ENCODE measurements at regions not wholly inside any gene's neighbourhood (a gene's known extent, or its start where the extent isn't known, plus 50 kb on each side); places are given as distances from the start of the nearest gene placed in this dataset.

GRCh38 chr5:68161156-68161555, 54.4 kb upstream of the PIK3R1 start:
- no peak overlapping the region for H3K27ac ChIP-seq (ENCODE audit: low read depth in 2 of 2, low read length in 1 of 2)
- no peak overlapping the region for H3K4me3 ChIP-seq (ENCODE audit: low read depth in 1 of 2, low read length in 2 of 2)
- WGBS, 2 donors: 63 to 66% methylated on average over 3 of the region's 3 CpGs
- H3K27me3 ChIP-seq (ENCODE audit: control insufficient read depth in 1 of 2, insufficient read depth in 2 of 2, low read length in 2 of 2): no peaks in the 10 kb centered on the region
- H3K4me1 ChIP-seq (ENCODE audit: control insufficient read depth in 2 of 2, insufficient read depth in 2 of 2, low read length in 1 of 2): no peaks in the 10 kb centered on the region
- H3K9me3 ChIP-seq (ENCODE audit: control insufficient read depth in 2 of 2, insufficient read depth in 1 of 2, low read depth in 1 of 2, low read length in 1 of 2): no peaks in the 10 kb centered on the region
- H3K36me3 ChIP-seq (ENCODE audit: control insufficient read depth in 2 of 2, insufficient read depth in 2 of 2, low read length in 1 of 2): no peaks in the 10 kb centered on the region

- no peak overlapping the region for H3K4me3 ChIP-seq (ENCODE audit: low read depth in 1 of 2, low read length in 2 of 2)
- no peak overlapping the region for H3K27ac ChIP-seq (ENCODE audit: low read depth in 2 of 2, low read length in 1 of 2)
- H3K9me3 ChIP-seq (ENCODE audit: control insufficient read depth in 2 of 2, insufficient read depth in 1 of 2, low read depth in 1 of 2, low read length in 1 of 2): no peaks in the 10 kb centered on the region
- H3K4me1 ChIP-seq (ENCODE audit: control insufficient read depth in 2 of 2, insufficient read depth in 2 of 2, low read length in 1 of 2): no peaks in the 10 kb centered on the region
- H3K36me3 ChIP-seq (ENCODE audit: control insufficient read depth in 2 of 2, insufficient read depth in 2 of 2, low read length in 1 of 2): no peaks in the 10 kb centered on the region
- no peaks in the 10 kb centered on the region for H3K27me3 ChIP-seq (ENCODE audit: control insufficient read depth in 1 of 2, insufficient read depth in 2 of 2, low read length in 2 of 2)
- 87 to 90% methylated on average over 14 of the region's 14 CpGs for WGBS, 2 donors
These were observed 56.2 kb upstream of the PIK3R1 start for GRCh38 chr5:68159224-68159951.

GRCh38 chr5:68155940-68156339, 59.6 kb upstream of the PIK3R1 start:
- Histone ChIP-seq H3K9me3 (ENCODE audit: control insufficient read depth in 2 of 2, insufficient read depth in 1 of 2, low read depth in 1 of 2, low read length in 1 of 2) (no peaks in the 10 kb centered on the region), H3K4me1 (ENCODE audit: control insufficient read depth in 2 of 2, insufficient read depth in 2 of 2, low read length in 1 of 2) (no peaks in the 10 kb centered on the region), H3K27me3 (ENCODE audit: control insufficient read depth in 1 of 2, insufficient read depth in 2 of 2, low read length in 2 of 2) (no peaks in the 10 kb centered on the region), H3K27ac (ENCODE audit: low read depth in 2 of 2, low read length in 1 of 2) (no peak overlapping the region), H3K36me3 (ENCODE audit: control insufficient read depth in 2 of 2, insufficient read depth in 2 of 2, low read length in 1 of 2) (no peaks in the 10 kb centered on the region), H3K4me3 (ENCODE audit: low read depth in 1 of 2, low read length in 2 of 2) (no peak overlapping the region)
- WGBS, 2 donors: 89 to 97% methylated on average over 6 of the region's 6 CpGs

- H3K4me3 ChIP-seq (ENCODE audit: low read depth in 1 of 2, low read length in 2 of 2): no peak overlapping the region
- no peaks in the 10 kb centered on the region for H3K27me3 ChIP-seq (ENCODE audit: control insufficient read depth in 1 of 2, insufficient read depth in 2 of 2, low read length in 2 of 2)
- H3K4me1 ChIP-seq (ENCODE audit: control insufficient read depth in 2 of 2, insufficient read depth in 2 of 2, low read length in 1 of 2): no peaks in the 10 kb centered on the region
- no peaks in the 10 kb centered on the region for H3K36me3 ChIP-seq (ENCODE audit: control insufficient read depth in 2 of 2, insufficient read depth in 2 of 2, low read length in 1 of 2)
- H3K27ac ChIP-seq (ENCODE audit: low read depth in 2 of 2, low read length in 1 of 2): no peak overlapping the region
- no peaks in the 10 kb centered on the region for H3K9me3 ChIP-seq (ENCODE audit: control insufficient read depth in 2 of 2, insufficient read depth in 1 of 2, low read depth in 1 of 2, low read length in 1 of 2)
- 81 to 90% methylated on average over 9 of the region's 9 CpGs for WGBS, 2 donors
These were observed 61.3 kb upstream of the PIK3R1 start for GRCh38 chr5:68154119-68154857.

DNA sequence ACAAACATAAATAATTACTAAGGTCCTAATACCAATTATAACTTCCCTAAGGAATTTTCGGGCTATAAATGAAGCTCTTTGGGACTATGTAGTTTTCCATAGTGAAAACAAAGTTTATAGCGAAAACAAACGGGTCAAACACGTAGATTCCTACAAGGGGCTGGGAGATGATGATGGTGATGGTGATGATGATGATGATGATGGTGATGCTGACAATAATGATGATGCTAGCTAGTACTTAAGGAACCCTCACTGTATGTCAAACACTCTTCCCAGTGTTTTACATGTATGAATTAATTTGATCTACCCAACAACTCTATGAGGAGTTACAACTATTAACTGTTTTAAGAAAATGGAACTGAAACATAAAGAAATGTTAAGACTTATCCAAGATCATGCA, 63.7 kb upstream of the PIK3R1 start:
- WGBS, 2 donors: 87 to 97% methylated on average over 4 of the region's 4 CpGs
- no peak overlapping the region for H3K4me3 ChIP-seq (ENCODE audit: low read depth in 1 of 2, low read length in 2 of 2)
- no peaks in the 10 kb centered on the region for H3K27me3 ChIP-seq (ENCODE audit: control insufficient read depth in 1 of 2, insufficient read depth in 2 of 2, low read length in 2 of 2)
- H3K9me3 ChIP-seq (ENCODE audit: control insufficient read depth in 2 of 2, insufficient read depth in 1 of 2, low read depth in 1 of 2, low read length in 1 of 2): no peaks in the 10 kb centered on the region
- no peak overlapping the region for H3K27ac ChIP-seq (ENCODE audit: low read depth in 2 of 2, low read length in 1 of 2)
- H3K36me3 ChIP-seq (ENCODE audit: control insufficient read depth in 2 of 2, insufficient read depth in 2 of 2, low read length in 1 of 2): no peaks in the 10 kb centered on the region
- no peaks in the 10 kb centered on the region for H3K4me1 ChIP-seq (ENCODE audit: control insufficient read depth in 2 of 2, insufficient read depth in 2 of 2, low read length in 1 of 2)

DNA sequence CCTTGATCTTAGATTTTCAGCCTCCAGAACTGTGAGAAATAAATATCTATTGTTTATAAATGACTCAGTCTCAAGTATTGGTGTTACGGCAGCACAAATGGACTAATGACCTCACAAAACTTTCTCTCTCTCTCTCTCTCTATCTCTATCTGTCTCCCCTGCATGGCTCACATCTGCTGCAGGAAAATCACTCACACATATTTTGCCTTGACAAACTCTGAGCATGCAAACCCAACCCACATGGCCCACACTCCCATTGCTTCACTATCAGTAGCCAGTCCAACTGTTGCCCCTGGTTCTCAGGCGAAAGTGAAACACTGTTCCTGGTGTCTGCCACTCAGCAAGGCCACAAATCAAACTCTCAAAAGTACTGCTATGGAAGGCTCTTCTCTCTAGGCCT, 66.4 kb upstream of the PIK3R1 start:
- no peak overlapping the region for H3K27ac ChIP-seq (ENCODE audit: low read depth in 2 of 2, low read length in 1 of 2)
- H3K4me3 ChIP-seq (ENCODE audit: low read depth in 1 of 2, low read length in 2 of 2): no peak overlapping the region
- H3K27me3 ChIP-seq (ENCODE audit: control insufficient read depth in 1 of 2, insufficient read depth in 2 of 2, low read length in 2 of 2): no peaks in the 10 kb centered on the region
- no peaks in the 10 kb centered on the region for H3K9me3 ChIP-seq (ENCODE audit: control insufficient read depth in 2 of 2, insufficient read depth in 1 of 2, low read depth in 1 of 2, low read length in 1 of 2)
- 79 to 88% methylated on average over 2 of the region's 2 CpGs for WGBS, 2 donors
- no peaks in the 10 kb centered on the region for H3K36me3 ChIP-seq (ENCODE audit: control insufficient read depth in 2 of 2, insufficient read depth in 2 of 2, low read length in 1 of 2)
- H3K4me1 ChIP-seq (ENCODE audit: control insufficient read depth in 2 of 2, insufficient read depth in 2 of 2, low read length in 1 of 2): no peaks in the 10 kb centered on the region

GRCh38 chr5:68148096-68148495, 67.5 kb upstream of the PIK3R1 start:
- WGBS, 2 donors: 66 to 78% methylated on average over 3 of the region's 3 CpGs

DNA sequence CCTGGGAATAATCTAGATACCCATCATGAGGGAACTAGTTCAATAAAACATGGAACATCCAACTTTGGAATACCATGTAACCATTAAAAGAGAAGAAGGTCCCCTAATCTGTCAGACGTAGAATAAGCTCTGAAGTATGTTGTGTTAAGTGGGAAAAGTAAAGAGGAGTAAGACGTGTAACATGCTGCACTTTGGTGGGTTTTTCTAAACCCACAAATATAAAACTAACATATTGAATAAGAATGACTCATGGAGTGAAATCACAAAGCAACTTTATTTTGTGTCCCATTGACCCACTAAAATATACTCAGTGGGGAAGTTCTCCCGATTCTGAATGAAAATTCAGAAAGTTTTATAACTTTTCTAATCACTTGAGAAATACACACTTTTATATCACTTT, 67.9 kb upstream of the PIK3R1 start:
- Histone ChIP-seq H3K4me1 (ENCODE audit: control insufficient read depth in 2 of 2, insufficient read depth in 2 of 2, low read length in 1 of 2) (no peaks in the 10 kb centered on the region), H3K27me3 (ENCODE audit: control insufficient read depth in 1 of 2, insufficient read depth in 2 of 2, low read length in 2 of 2) (no peaks in the 10 kb centered on the region), H3K4me3 (ENCODE audit: low read depth in 1 of 2, low read length in 2 of 2) (no peak overlapping the region), H3K27ac (ENCODE audit: low read depth in 2 of 2, low read length in 1 of 2) (no peak overlapping the region), H3K36me3 (ENCODE audit: control insufficient read depth in 2 of 2, insufficient read depth in 2 of 2, low read length in 1 of 2) (no peaks in the 10 kb centered on the region), H3K9me3 (ENCODE audit: control insufficient read depth in 2 of 2, insufficient read depth in 1 of 2, low read depth in 1 of 2, low read length in 1 of 2) (no peaks in the 10 kb centered on the region)
- WGBS, 2 donors: 69 to 81% methylated on average over 3 of the region's 3 CpGs

More at GRCh38 chr5:68148096-68148495, 67.5 kb upstream of the PIK3R1 start:
- H3K9me3 ChIP-seq (ENCODE audit: control insufficient read depth in 2 of 2, insufficient read depth in 1 of 2, low read depth in 1 of 2, low read length in 1 of 2): no peaks in the 10 kb centered on the region
- no peak overlapping the region for H3K27ac ChIP-seq (ENCODE audit: low read depth in 2 of 2, low read length in 1 of 2)
- H3K27me3 ChIP-seq (ENCODE audit: control insufficient read depth in 1 of 2, insufficient read depth in 2 of 2, low read length in 2 of 2): no peaks in the 10 kb centered on the region
- H3K36me3 ChIP-seq (ENCODE audit: control insufficient read depth in 2 of 2, insufficient read depth in 2 of 2, low read length in 1 of 2): no peaks in the 10 kb centered on the region
- H3K4me1 ChIP-seq (ENCODE audit: control insufficient read depth in 2 of 2, insufficient read depth in 2 of 2, low read length in 1 of 2): no peaks in the 10 kb centered on the region
- no peak overlapping the region for H3K4me3 ChIP-seq (ENCODE audit: low read depth in 1 of 2, low read length in 2 of 2)

- Histone ChIP-seq H3K4me1 (ENCODE audit: control insufficient read depth in 2 of 2, insufficient read depth in 2 of 2, low read length in 1 of 2) (no peaks in the 10 kb centered on the region), H3K36me3 (ENCODE audit: control insufficient read depth in 2 of 2, insufficient read depth in 2 of 2, low read length in 1 of 2) (no peaks in the 10 kb centered on the region), H3K27ac (ENCODE audit: low read depth in 2 of 2, low read length in 1 of 2) (no peak overlapping the region), H3K4me3 (ENCODE audit: low read depth in 1 of 2, low read length in 2 of 2) (no peak overlapping the region), H3K9me3 (ENCODE audit: control insufficient read depth in 2 of 2, insufficient read depth in 1 of 2, low read depth in 1 of 2, low read length in 1 of 2) (no peaks in the 10 kb centered on the region), H3K27me3 (ENCODE audit: control insufficient read depth in 1 of 2, insufficient read depth in 2 of 2, low read length in 2 of 2) (no peaks in the 10 kb centered on the region)
- 37 to 50% methylated on average over 4 of the region's 4 CpGs for WGBS, 2 donors
These were observed 74.1 kb upstream of the PIK3R1 start for GRCh38 chr5:68141494-68141893.

DNA sequence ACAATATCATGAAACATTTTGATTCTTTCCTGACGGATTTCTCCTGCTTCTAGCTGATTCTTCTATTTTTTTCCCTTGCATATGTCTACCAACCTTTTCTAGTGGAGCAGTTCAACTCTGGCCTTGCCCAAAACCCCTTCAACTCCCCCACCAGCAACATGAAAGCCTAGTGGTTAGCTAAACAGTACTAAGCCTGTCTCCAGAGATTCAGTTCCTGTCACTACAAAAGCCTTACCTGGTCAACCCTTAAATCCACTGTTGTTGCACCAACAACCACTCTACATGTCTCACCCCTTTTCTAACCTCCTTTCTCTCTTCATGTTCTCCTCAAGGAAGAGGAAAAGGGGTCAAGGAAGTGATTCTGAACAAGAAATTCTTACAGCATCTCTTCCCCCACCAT, 74.8 kb upstream of the PIK3R1 start:
- WGBS, 2 donors: 90 to 92% methylated on average over 1 of the region's 1 CpG
- Histone ChIP-seq H3K36me3 (ENCODE audit: control insufficient read depth in 2 of 2, insufficient read depth in 2 of 2, low read length in 1 of 2) (no peaks in the 10 kb centered on the region), H3K27ac (ENCODE audit: low read depth in 2 of 2, low read length in 1 of 2) (no peak overlapping the region), H3K9me3 (ENCODE audit: control insufficient read depth in 2 of 2, insufficient read depth in 1 of 2, low read depth in 1 of 2, low read length in 1 of 2) (no peaks in the 10 kb centered on the region), H3K4me3 (ENCODE audit: low read depth in 1 of 2, low read length in 2 of 2) (no peak overlapping the region), H3K4me1 (ENCODE audit: control insufficient read depth in 2 of 2, insufficient read depth in 2 of 2, low read length in 1 of 2) (no peaks in the 10 kb centered on the region), H3K27me3 (ENCODE audit: control insufficient read depth in 1 of 2, insufficient read depth in 2 of 2, low read length in 2 of 2) (no peaks in the 10 kb centered on the region)
